ENCODE measurements at regions not wholly inside any gene's neighbourhood (a gene's known extent, or its start where the extent isn't known, plus 50 kb on each side); places are given as distances from the start of the nearest gene placed in this dataset.

GRCh38 chr21:35579520-35580293, 480.6 kb downstream of the SETD4 start:
- TF ChIP-seq ZBTB7A (IDR thresholded peaks at IDR 0.05; ENCODE audit: low read depth) (no peak), TEAD4 (IDR thresholded peaks at IDR 0.05) (no peak), EP300 (IDR thresholded peaks at IDR 0.05; ENCODE audit: borderline replicate concordance) (no peak), EGR1 (IDR thresholded peaks at IDR 0.05) (no peak), TCF12 (IDR thresholded peaks at IDR 0.05; ENCODE audit: low read depth) (no peak), YY1 (IDR thresholded peaks at IDR 0.05; ENCODE audit: low read depth) (no peak), TAF1 (IDR thresholded peaks at IDR 0.05; ENCODE audit: low read depth) (no peak), CREB1 (IDR thresholded peaks at IDR 0.05; ENCODE audit: low read depth) (no peak), REST (IDR thresholded peaks at IDR 0.05; ENCODE audit: low read depth) (no peak), FOXM1 (IDR thresholded peaks at IDR 0.05; ENCODE audit: borderline replicate concordance, low read depth) (no peak), MAX (IDR thresholded peaks at IDR 0.05) (no peak), USF1 (IDR thresholded peaks at IDR 0.05) (no peak), CEBPB (IDR thresholded peaks at IDR 0.05) (no peak), NFIC (IDR thresholded peaks at IDR 0.05) (no peak), RAD21 (IDR thresholded peaks at IDR 0.05; ENCODE audit: low read depth) (no peak)

GRCh38 chr21:35578831-35579471, 481.4 kb downstream of the SETD4 start:
- TF ChIP-seq NFIC (IDR thresholded peaks at IDR 0.05) = no peak
- no peak for TF ChIP-seq YY1 (IDR thresholded peaks at IDR 0.05; ENCODE audit: low read depth)
- no peak for TF ChIP-seq FOXM1 (IDR thresholded peaks at IDR 0.05; ENCODE audit: borderline replicate concordance, low read depth)
- no peak for TF ChIP-seq RAD21 (IDR thresholded peaks at IDR 0.05; ENCODE audit: low read depth)
- no peak for TF ChIP-seq USF1 (IDR thresholded peaks at IDR 0.05)
- no peak for TF ChIP-seq ZBTB7A (IDR thresholded peaks at IDR 0.05; ENCODE audit: low read depth)
- TF ChIP-seq TCF12 (IDR thresholded peaks at IDR 0.05; ENCODE audit: low read depth) = no peak
- TF ChIP-seq CREB1 (IDR thresholded peaks at IDR 0.05; ENCODE audit: low read depth) = no peak
- no peak for TF ChIP-seq TEAD4 (IDR thresholded peaks at IDR 0.05)
- TF ChIP-seq EP300 (IDR thresholded peaks at IDR 0.05; ENCODE audit: borderline replicate concordance) = no peak
- TF ChIP-seq TAF1 (IDR thresholded peaks at IDR 0.05; ENCODE audit: low read depth) = no peak
- no peak for TF ChIP-seq EGR1 (IDR thresholded peaks at IDR 0.05)
- TF ChIP-seq CEBPB (IDR thresholded peaks at IDR 0.05) = no peak
- no peak for TF ChIP-seq REST (IDR thresholded peaks at IDR 0.05; ENCODE audit: low read depth)
- no peak for TF ChIP-seq MAX (IDR thresholded peaks at IDR 0.05)

- TF ChIP-seq CREB1 (IDR thresholded peaks at IDR 0.05; ENCODE audit: low read depth) (no peak), CEBPB (IDR thresholded peaks at IDR 0.05) (no peak)
Measured at GRCh38 chr21:35578347-35578782, 482.0 kb downstream of the SETD4 start.

GRCh38 chr21:35575280-35575915, 484.9 kb downstream of the SETD4 start:
- no peak for TF ChIP-seq FOXM1 (IDR thresholded peaks at IDR 0.05; ENCODE audit: borderline replicate concordance, low read depth)
- no peak for TF ChIP-seq YY1 (IDR thresholded peaks at IDR 0.05; ENCODE audit: low read depth)
- no peak for TF ChIP-seq RAD21 (IDR thresholded peaks at IDR 0.05; ENCODE audit: low read depth)
- TF ChIP-seq EGR1 (IDR thresholded peaks at IDR 0.05) = no peak
- TF ChIP-seq ZBTB7A (IDR thresholded peaks at IDR 0.05; ENCODE audit: low read depth) = no peak
- no peak for TF ChIP-seq REST (IDR thresholded peaks at IDR 0.05; ENCODE audit: low read depth)
- TF ChIP-seq TEAD4 (IDR thresholded peaks at IDR 0.05) = no peak
- TF ChIP-seq MAX (IDR thresholded peaks at IDR 0.05) = no peak
- TF ChIP-seq CEBPB (IDR thresholded peaks at IDR 0.05) = no peak
- TF ChIP-seq USF1 (IDR thresholded peaks at IDR 0.05) = no peak
- TF ChIP-seq TCF12 (IDR thresholded peaks at IDR 0.05; ENCODE audit: low read depth) = no peak
- no peak for TF ChIP-seq NFIC (IDR thresholded peaks at IDR 0.05)
- TF ChIP-seq TAF1 (IDR thresholded peaks at IDR 0.05; ENCODE audit: low read depth) = no peak

All from Ishikawa (cell line).